VCaP (cell line): ENCODE measurements at regions not wholly inside any gene's neighbourhood (a gene's known extent, or its start where the extent isn't known, plus 50 kb on each side); places are given as distances from the start of the nearest gene placed in this dataset.
"Not testable (repeated sequence)": the region's sequence is repeated elsewhere in the genome, so short reads cannot be mapped to it uniquely, and the experiment has no call there.

ENCODE experiments used
- H3K27ac ChIP-seq: fragments of 450-650 bp; 2 replicates; pipeline ENCODE4 v1.5.1; 2017
- CTCF ChIP-seq: fragments of 450-650 bp; conservative IDR thresholded peaks from 2 replicates; pipeline ENCODE4 v1.5.1; 2017; ENCODE audit warnings: mild to moderate bottlenecking, moderate library complexity

- no peak for TF ChIP-seq CTCF
- H3K27ac ChIP-seq = no peak overlapping the region
Measured at GRCh38 chr6:67952121-67952520, 683.0 kb upstream of the ADGRB3 start.

- H3K27ac ChIP-seq = not testable (repeated sequence)
Measured at GRCh38 chr6:67947762-67948161, 687.3 kb upstream of the ADGRB3 start.

- TF ChIP-seq CTCF = no peak
- no peak overlapping the region for H3K27ac ChIP-seq
Measured at GRCh38 chr6:67935976-67936477, 699.1 kb upstream of the ADGRB3 start.

GRCh38 chr6:67933278-67933677, 701.8 kb upstream of the ADGRB3 start:
- 0 out of 2 replicates have a peak, but pooled peaks have one; percentile 5 for TF ChIP-seq CTCF

GRCh38 chr6:67922588-67922987, 712.5 kb upstream of the ADGRB3 start:
- H3K27ac ChIP-seq = not testable (repeated sequence)

More at GRCh38 chr6:67933278-67933677, 701.8 kb upstream of the ADGRB3 start:
- no peak overlapping the region for H3K27ac ChIP-seq

- not testable (repeated sequence) for H3K27ac ChIP-seq
Measured at GRCh38 chr6:67920040-67920439, 715.0 kb upstream of the ADGRB3 start.

- TF ChIP-seq CTCF = no peak
Measured at GRCh38 chr6:67916399-67916798, 718.7 kb upstream of the ADGRB3 start.

GRCh38 chr6:67914419-67914818, 720.7 kb upstream of the ADGRB3 start:
- no peak overlapping the region for H3K27ac ChIP-seq
- no peak for TF ChIP-seq CTCF

More at GRCh38 chr6:67916399-67916798, 718.7 kb upstream of the ADGRB3 start:
- no peak overlapping the region for H3K27ac ChIP-seq

GRCh38 chr6:67909354-67909753, 725.7 kb upstream of the ADGRB3 start:
- TF ChIP-seq CTCF = no peak

More at GRCh38 chr6:67909354-67909753, 725.7 kb upstream of the ADGRB3 start:
- H3K27ac ChIP-seq = no peak overlapping the region
